Lower leg skin (tissue), 3 donors: ENCODE measurements at regions not wholly inside any gene's neighbourhood (a gene's known extent, or its start where the extent isn't known, plus 50 kb on each side); places are given as distances from the start of the nearest gene placed in this dataset.

Source experiments
- POLR2A ChIP-seq, 2 donors: fragments of 450-650 bp; IDR thresholded peaks; one replicate each; pipeline ENCODE4 v1.6.1; 2016 to 2017; ENCODE audit warnings: antibody characterized with exemption in 2 of 2, mild to moderate bottlenecking in 1 of 2, moderate library complexity in 1 of 2
- TF ChIP-seq, protein P1 (sequence below), 3 donors: fragments of 450-650 bp; IDR thresholded peaks; one replicate each; pipeline ENCODE4 v1.5.1; 2016; ENCODE audit warnings: antibody characterized with exemption in 3 of 3, mild to moderate bottlenecking in 3 of 3, moderate library complexity in 2 of 3

DNA sequence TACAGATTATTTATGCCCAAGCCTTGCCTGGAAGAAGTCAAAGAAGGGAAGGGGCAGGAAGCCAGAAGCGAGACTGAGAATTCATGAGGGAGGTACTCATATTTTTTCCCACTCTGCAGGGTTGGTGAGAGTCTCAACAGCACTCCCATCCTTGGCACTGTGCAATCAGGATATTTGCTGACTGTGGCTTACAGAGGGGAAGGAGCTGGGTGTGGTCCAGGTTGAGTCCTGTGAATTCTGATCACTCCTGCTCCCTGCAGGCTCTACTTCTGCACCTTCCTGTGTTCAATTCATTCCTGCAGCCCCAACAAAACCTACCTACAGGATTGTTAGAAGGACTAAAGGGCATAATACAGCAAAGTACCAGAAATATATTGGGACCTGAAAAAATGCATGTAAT lies 530.5 kb downstream of the INSC start:
- TF ChIP-seq, protein P1, sequence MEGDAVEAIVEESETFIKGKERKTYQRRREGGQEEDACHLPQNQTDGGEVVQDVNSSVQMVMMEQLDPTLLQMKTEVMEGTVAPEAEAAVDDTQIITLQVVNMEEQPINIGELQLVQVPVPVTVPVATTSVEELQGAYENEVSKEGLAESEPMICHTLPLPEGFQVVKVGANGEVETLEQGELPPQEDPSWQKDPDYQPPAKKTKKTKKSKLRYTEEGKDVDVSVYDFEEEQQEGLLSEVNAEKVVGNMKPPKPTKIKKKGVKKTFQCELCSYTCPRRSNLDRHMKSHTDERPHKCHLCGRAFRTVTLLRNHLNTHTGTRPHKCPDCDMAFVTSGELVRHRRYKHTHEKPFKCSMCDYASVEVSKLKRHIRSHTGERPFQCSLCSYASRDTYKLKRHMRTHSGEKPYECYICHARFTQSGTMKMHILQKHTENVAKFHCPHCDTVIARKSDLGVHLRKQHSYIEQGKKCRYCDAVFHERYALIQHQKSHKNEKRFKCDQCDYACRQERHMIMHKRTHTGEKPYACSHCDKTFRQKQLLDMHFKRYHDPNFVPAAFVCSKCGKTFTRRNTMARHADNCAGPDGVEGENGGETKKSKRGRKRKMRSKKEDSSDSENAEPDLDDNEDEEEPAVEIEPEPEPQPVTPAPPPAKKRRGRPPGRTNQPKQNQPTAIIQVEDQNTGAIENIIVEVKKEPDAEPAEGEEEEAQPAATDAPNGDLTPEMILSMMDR (IDR thresholded peaks at IDR 0.05) = no peak
- no peak for TF ChIP-seq POLR2A (IDR thresholded peaks at IDR 0.05)
